GM23338 (cell line): ENCODE measurements at regions not wholly inside any gene's neighbourhood (a gene's known extent, or its start where the extent isn't known, plus 50 kb on each side); places are given as distances from the start of the nearest gene placed in this dataset.

Experiments
- ATAC-seq: fragments of 200-7000 bp; cut with Tn5 transposase; 3 replicates; pipeline ENCODE4 v1.9.1; 2020
- DNase-seq: peaks from one replicate; pipeline ENCODE4 v3.0.0-alpha.2; 2015; ENCODE audit warnings: low spot score
- H2AFZ ChIP-seq: fragments of 200-600 bp; sonication (generic); 2 replicates; pipeline ENCODE4 v1.8.0; 2016; ENCODE audit warnings: antibody characterized with exemption, mild to moderate bottlenecking, moderate library complexity
- H3F3A ChIP-seq: fragments of 200-600 bp; sonication (generic); replicated peaks from 2 replicates; pipeline ENCODE4 v1.8.0; 2017; ENCODE audit warnings: antibody characterized with exemption, mixed run types, low read depth
- H3K27ac ChIP-seq: fragments of 200-600 bp; sonication (generic); 2 replicates; pipeline ENCODE4 v1.6.1; 2016; ENCODE audit warnings: low read depth
- H3K27me3 ChIP-seq: fragments of 200-600 bp; sonication (generic); 2 replicates; pipeline ENCODE4 v1.8.0; 2016; ENCODE audit warnings: mild to moderate bottlenecking, mixed run types, moderate library complexity; ENCODE audit not compliant: insufficient read depth
- H3K36me3 ChIP-seq: fragments of 200-600 bp; sonication (generic); 2 replicates; pipeline ENCODE4 v1.8.0; 2016; ENCODE audit warnings: mild to moderate bottlenecking; ENCODE audit not compliant: insufficient read depth
- H3K4me1 ChIP-seq: fragments of 200-600 bp; sonication (generic); 2 replicates; pipeline ENCODE4 v1.8.0; 2016; ENCODE audit warnings: mild to moderate bottlenecking, moderate library complexity; ENCODE audit not compliant: insufficient read depth
- H3K4me2 ChIP-seq: fragments of 200-600 bp; sonication (generic); 2 replicates; pipeline ENCODE4 v1.7.1; 2017; ENCODE audit warnings: mixed run types
- H3K4me3 ChIP-seq: fragments of 200-600 bp; sonication (generic); 2 replicates; pipeline ENCODE4 v1.6.1; 2016; ENCODE audit warnings: mixed run types
- H3K79me2 ChIP-seq: fragments of 200-600 bp; sonication (generic); replicated peaks from 2 replicates; pipeline ENCODE4 v1.8.0; 2017; ENCODE audit warnings: mild to moderate bottlenecking; ENCODE audit not compliant: insufficient read depth
- H3K9me2 ChIP-seq: fragments of 200-600 bp; sonication (generic); 2 replicates; pipeline ENCODE4 v1.8.0; 2017; ENCODE audit not compliant: insufficient read depth
- H4K20me1 ChIP-seq: fragments of 200-600 bp; sonication (generic); replicated peaks from 2 replicates; pipeline ENCODE4 v1.8.0; 2017; ENCODE audit warnings: mild to moderate bottlenecking; ENCODE audit not compliant: insufficient read depth
- H3K27ac Mint-ChIP-seq: 2 replicates; pipeline ENCODE4 v1.8.0; 2020; ENCODE audit warnings: inconsistent platforms, mild to moderate bottlenecking, moderate library complexity, mixed read lengths
- H3K27me3 Mint-ChIP-seq: 3 replicates; pipeline ENCODE4 v1.8.0; 2022; ENCODE audit warnings: low read depth, mild to moderate bottlenecking, moderate library complexity, mixed read lengths, inconsistent platforms; ENCODE audit not compliant: insufficient read depth, poor library complexity
- H3K36me3 Mint-ChIP-seq: 3 replicates; pipeline ENCODE4 v1.8.0; 2021; ENCODE audit warnings: low read depth, mild to moderate bottlenecking, inconsistent platforms, moderate library complexity, mixed read lengths
- H3K4me1 Mint-ChIP-seq: 3 replicates; pipeline ENCODE4 v1.8.0; 2020; ENCODE audit warnings: mild to moderate bottlenecking, inconsistent platforms, mixed read lengths
- H3K4me3 Mint-ChIP-seq: 3 replicates; pipeline ENCODE4 v1.8.0; 2021; ENCODE audit warnings: moderate library complexity, mild to moderate bottlenecking, inconsistent platforms, mixed read lengths
- H3K9me3 Mint-ChIP-seq: 3 replicates; pipeline ENCODE4 v1.8.0; 2020; ENCODE audit warnings: moderate library complexity, mild to moderate bottlenecking, inconsistent platforms, mixed read lengths
- CREB1 ChIP-seq: fragments of 250-450 bp; sonication (Bioruptor Pico); IDR thresholded peaks from 2 replicates; pipeline ENCODE4 v1.5.0; 2020; ENCODE audit warnings: low read depth, mild to moderate bottlenecking, moderate library complexity
- CTCF ChIP-seq, 2 experiments: fragments of 200-600 bp in 1 of 2; sonication (generic) in 1 of 2; conservative IDR thresholded peaks; 2 replicates each; pipeline versions ENCODE4 v1.5.1 to v1.6.1; 2016 to 2017; ENCODE audit warnings: antibody characterized with exemption in 2 of 2, low read depth in 2 of 2, mild to moderate bottlenecking in 2 of 2, moderate library complexity in 1 of 2
- EZH2 ChIP-seq: fragments of 200-600 bp; sonication (generic); IDR thresholded peaks from one replicate; pipeline ENCODE4 v1.8.0; 2017; ENCODE audit warnings: antibody characterized with exemption, mild to moderate bottlenecking, low read depth; ENCODE audit not compliant: unreplicated experiment
- EZH2phosphoT487 ChIP-seq: fragments of 200-600 bp; sonication (generic); IDR thresholded peaks from one replicate; pipeline ENCODE4 v1.8.1; 2018; ENCODE audit warnings: antibody characterized with exemption; ENCODE audit not compliant: unreplicated experiment
- JUNB ChIP-seq: IDR thresholded peaks from one replicate; pipeline ENCODE4 v1.6.1; 2016; ENCODE audit warnings: antibody characterized with exemption; ENCODE audit not compliant: unreplicated experiment
- NANOG ChIP-seq: IDR thresholded peaks from 2 replicates; pipeline ENCODE4 v1.6.1; 2016; ENCODE audit warnings: antibody characterized with exemption, borderline replicate concordance
- POLR2AphosphoS5 ChIP-seq: IDR thresholded peaks from 2 replicates; pipeline ENCODE4 v1.6.1; 2016; ENCODE audit warnings: antibody characterized with exemption, low read depth
- STAT1 ChIP-seq: IDR thresholded peaks from one replicate; pipeline ENCODE4 v1.6.1; 2016; ENCODE audit warnings: antibody characterized with exemption; ENCODE audit not compliant: unreplicated experiment
- ZNF114 ChIP-seq: fragments of 250-450 bp; sonication (Bioruptor Pico); IDR thresholded peaks from 2 replicates; pipeline ENCODE4 v1.5.0; 2020; ENCODE audit warnings: mild to moderate bottlenecking, moderate library complexity
- ZNF331 ChIP-seq: fragments of 250-450 bp; sonication (Bioruptor Pico); IDR thresholded peaks from 2 replicates; pipeline ENCODE4 v1.5.0; 2020; ENCODE audit warnings: low read depth, mild to moderate bottlenecking, moderate library complexity
- TF ChIP-seq, protein P1 (sequence below): IDR thresholded peaks from 2 replicates; pipeline ENCODE4 v1.6.1; 2016; ENCODE audit warnings: antibody characterized with exemption
- TF ChIP-seq, protein P2 (sequence below): fragments of 250-450 bp; sonication (Bioruptor Pico); IDR thresholded peaks from 2 replicates; pipeline ENCODE4 v1.5.0; 2020; ENCODE audit warnings: mild to moderate bottlenecking, moderate library complexity

DNA sequence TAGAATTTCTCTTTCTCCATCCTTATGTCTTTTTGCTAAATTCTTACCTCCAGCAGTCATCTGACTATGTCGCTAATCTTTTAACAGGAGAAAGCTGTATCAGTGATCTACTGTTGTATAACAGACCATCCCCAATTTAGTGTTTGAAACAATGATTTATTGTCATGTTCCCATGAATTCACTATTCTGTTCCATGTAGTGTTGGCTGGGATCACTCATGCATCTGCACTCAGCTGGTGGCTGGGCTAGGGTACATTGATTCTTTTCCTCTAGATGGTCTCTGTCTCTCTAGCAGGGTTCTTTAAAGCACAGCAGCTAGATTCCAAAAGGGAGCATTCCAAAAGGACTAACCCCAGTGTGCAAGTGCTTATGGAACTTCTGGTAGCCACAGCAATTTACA lies 184.2 kb upstream of the FANCL start (continued):
- TF ChIP-seq CTCF (conservative IDR thresholded peaks at IDR 0.05; ENCODE audit: low read depth in 2 of 2), result no peak
- TF ChIP-seq ZNF331 (CRISPR knock-in tag), result no peak
- TF ChIP-seq, protein P1, sequence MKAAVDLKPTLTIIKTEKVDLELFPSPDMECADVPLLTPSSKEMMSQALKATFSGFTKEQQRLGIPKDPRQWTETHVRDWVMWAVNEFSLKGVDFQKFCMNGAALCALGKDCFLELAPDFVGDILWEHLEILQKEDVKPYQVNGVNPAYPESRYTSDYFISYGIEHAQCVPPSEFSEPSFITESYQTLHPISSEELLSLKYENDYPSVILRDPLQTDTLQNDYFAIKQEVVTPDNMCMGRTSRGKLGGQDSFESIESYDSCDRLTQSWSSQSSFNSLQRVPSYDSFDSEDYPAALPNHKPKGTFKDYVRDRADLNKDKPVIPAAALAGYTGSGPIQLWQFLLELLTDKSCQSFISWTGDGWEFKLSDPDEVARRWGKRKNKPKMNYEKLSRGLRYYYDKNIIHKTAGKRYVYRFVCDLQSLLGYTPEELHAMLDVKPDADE, result no peak
- no peak for TF ChIP-seq POLR2AphosphoS5

- H3K4me3 Mint-ChIP-seq, result no peak overlapping the region
- DNase-seq, result no peak
- no peak overlapping the region for H3K4me3 ChIP-seq
- H3K9me3 Mint-ChIP-seq, result no peaks in the 10 kb centered on the region
- no peak overlapping the region for H3K4me2 ChIP-seq
- H3K36me3 Mint-ChIP-seq, result no peaks in the 10 kb centered on the region
- no peaks in the 10 kb centered on the region for H3K27me3 ChIP-seq
- H3K79me2 ChIP-seq, result no peaks in the 10 kb centered on the region
- no peaks in the 10 kb centered on the region for H3K36me3 ChIP-seq
- no peak overlapping the region for H3K27ac ChIP-seq
- H3K27ac Mint-ChIP-seq, result no peak overlapping the region
- no peaks in the 10 kb centered on the region for H3F3A ChIP-seq
- H3K27me3 Mint-ChIP-seq, result no peaks in the 10 kb centered on the region
- H3K9me2 ChIP-seq, result no peaks in the 10 kb centered on the region; the same call in 1 of the 2 replicates
- no peak for ATAC-seq
- H2AFZ ChIP-seq, result no peak overlapping the region
- H3K4me1 Mint-ChIP-seq, result no peaks in the 10 kb centered on the region
- H4K20me1 ChIP-seq, result no peaks in the 10 kb centered on the region
- no peaks in the 10 kb centered on the region for H3K4me1 ChIP-seq
- TF ChIP-seq CTCF (conservative IDR thresholded peaks at IDR 0.05; ENCODE audit: low read depth in 2 of 2) (no peak), JUNB (no peak), NANOG (no peak), CREB1 (CRISPR knock-in tag) (no peak), POLR2AphosphoS5 (no peak), STAT1 (no peak), EZH2phosphoT487 (no peak), ZNF114 (no peak), EZH2 (no peak)
- TF ChIP-seq, protein P2, sequence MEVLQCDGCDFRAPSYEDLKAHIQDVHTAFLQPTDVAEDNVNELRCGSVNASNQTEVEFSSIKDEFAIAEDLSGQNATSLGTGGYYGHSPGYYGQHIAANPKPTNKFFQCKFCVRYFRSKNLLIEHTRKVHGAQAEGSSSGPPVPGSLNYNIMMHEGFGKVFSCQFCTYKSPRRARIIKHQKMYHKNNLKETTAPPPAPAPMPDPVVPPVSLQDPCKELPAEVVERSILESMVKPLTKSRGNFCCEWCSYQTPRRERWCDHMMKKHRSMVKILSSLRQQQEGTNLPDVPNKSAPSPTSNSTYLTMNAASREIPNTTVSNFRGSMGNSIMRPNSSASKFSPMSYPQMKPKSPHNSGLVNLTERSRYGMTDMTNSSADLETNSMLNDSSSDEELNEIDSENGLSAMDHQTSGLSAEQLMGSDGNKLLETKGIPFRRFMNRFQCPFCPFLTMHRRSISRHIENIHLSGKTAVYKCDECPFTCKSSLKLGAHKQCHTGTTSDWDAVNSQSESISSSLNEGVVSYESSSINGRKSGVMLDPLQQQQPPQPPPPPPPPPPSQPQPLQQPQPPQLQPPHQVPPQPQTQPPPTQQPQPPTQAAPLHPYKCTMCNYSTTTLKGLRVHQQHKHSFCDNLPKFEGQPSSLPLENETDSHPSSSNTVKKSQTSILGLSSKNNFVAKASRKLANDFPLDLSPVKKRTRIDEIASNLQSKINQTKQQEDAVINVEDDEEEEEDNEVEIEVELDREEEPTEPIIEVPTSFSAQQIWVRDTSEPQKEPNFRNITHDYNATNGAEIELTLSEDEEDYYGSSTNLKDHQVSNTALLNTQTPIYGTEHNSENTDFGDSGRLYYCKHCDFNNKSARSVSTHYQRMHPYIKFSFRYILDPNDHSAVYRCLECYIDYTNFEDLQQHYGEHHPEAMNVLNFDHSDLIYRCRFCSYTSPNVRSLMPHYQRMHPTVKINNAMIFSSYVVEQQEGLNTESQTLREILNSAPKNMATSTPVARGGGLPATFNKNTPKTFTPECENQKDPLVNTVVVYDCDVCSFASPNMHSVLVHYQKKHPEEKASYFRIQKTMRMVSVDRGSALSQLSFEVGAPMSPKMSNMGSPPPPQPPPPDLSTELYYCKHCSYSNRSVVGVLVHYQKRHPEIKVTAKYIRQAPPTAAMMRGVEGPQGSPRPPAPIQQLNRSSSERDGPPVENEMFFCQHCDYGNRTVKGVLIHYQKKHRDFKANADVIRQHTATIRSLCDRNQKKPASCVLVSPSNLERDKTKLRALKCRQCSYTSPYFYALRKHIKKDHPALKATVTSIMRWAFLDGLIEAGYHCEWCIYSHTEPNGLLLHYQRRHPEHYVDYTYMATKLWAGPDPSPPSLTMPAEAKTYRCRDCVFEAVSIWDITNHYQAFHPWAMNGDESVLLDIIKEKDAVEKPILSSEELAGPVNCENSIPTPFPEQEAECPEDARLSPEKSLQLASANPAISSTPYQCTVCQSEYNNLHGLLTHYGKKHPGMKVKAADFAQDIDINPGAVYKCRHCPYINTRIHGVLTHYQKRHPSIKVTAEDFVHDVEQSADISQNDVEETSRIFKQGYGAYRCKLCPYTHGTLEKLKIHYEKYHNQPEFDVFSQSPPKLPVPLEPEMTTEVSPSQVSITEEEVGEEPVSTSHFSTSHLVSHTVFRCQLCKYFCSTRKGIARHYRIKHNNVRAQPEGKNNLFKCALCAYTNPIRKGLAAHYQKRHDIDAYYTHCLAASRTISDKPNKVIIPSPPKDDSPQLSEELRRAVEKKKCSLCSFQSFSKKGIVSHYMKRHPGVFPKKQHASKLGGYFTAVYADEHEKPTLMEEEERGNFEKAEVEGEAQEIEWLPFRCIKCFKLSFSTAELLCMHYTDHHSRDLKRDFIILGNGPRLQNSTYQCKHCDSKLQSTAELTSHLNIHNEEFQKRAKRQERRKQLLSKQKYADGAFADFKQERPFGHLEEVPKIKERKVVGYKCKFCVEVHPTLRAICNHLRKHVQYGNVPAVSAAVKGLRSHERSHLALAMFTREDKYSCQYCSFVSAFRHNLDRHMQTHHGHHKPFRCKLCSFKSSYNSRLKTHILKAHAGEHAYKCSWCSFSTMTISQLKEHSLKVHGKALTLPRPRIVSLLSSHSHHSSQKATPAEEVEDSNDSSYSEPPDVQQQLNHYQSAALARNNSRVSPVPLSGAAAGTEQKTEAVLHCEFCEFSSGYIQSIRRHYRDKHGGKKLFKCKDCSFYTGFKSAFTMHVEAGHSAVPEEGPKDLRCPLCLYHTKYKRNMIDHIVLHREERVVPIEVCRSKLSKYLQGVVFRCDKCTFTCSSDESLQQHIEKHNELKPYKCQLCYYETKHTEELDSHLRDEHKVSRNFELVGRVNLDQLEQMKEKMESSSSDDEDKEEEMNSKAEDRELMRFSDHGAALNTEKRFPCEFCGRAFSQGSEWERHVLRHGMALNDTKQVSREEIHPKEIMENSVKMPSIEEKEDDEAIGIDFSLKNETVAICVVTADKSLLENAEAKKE (CRISPR knock-in tag), result no peak
- TF ChIP-seq, protein P1, result no peak
Measured at GRCh38 chr2:58419983-58420382, 178.9 kb upstream of the FANCL start.
